Peyer's patch (tissue), 4 donors: ENCODE measurements at regions not wholly inside any gene's neighbourhood (a gene's known extent, or its start where the extent isn't known, plus 50 kb on each side); places are given as distances from the start of the nearest gene placed in this dataset.

Experiments
- POLR2A ChIP-seq, 2 donors: fragments of 450-650 bp; IDR thresholded peaks; one replicate each; pipeline ENCODE4 v1.5.1; 2017; ENCODE audit warnings: antibody characterized with exemption in 2 of 2, mild to moderate bottlenecking in 2 of 2, moderate library complexity in 2 of 2
- TF ChIP-seq, protein P1 (sequence below), 6 experiments: fragments of 450-650 bp in 4 of 6; fragments of 200-600 bp in 2 of 6; sonication (generic) in 1 of 6; IDR thresholded peaks; one replicate each; pipeline ENCODE4 v1.5.1; 2017 to 2019; ENCODE audit warnings: antibody characterized with exemption in 6 of 6, mild to moderate bottlenecking in 3 of 6, moderate library complexity in 1 of 6

GRCh38 chr1:30627994-30628393 is 95.4 kb downstream of the MATN1 start:
- TF ChIP-seq, protein P1, sequence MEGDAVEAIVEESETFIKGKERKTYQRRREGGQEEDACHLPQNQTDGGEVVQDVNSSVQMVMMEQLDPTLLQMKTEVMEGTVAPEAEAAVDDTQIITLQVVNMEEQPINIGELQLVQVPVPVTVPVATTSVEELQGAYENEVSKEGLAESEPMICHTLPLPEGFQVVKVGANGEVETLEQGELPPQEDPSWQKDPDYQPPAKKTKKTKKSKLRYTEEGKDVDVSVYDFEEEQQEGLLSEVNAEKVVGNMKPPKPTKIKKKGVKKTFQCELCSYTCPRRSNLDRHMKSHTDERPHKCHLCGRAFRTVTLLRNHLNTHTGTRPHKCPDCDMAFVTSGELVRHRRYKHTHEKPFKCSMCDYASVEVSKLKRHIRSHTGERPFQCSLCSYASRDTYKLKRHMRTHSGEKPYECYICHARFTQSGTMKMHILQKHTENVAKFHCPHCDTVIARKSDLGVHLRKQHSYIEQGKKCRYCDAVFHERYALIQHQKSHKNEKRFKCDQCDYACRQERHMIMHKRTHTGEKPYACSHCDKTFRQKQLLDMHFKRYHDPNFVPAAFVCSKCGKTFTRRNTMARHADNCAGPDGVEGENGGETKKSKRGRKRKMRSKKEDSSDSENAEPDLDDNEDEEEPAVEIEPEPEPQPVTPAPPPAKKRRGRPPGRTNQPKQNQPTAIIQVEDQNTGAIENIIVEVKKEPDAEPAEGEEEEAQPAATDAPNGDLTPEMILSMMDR (IDR thresholded peaks at IDR 0.05), result no peak
- no peak for TF ChIP-seq POLR2A (IDR thresholded peaks at IDR 0.05)
